Stimulated activated CD8-positive, alpha-beta memory T cell treated with anti-CD3 and anti-CD28 coated beads, Interleukin-7, amount 100 ng/mL, for 4 hours (primary cell): ENCODE measurements at regions not wholly inside any gene's neighbourhood (a gene's known extent, or its start where the extent isn't known, plus 50 kb on each side); places are given as distances from the start of the nearest gene placed in this dataset.

ENCODE experiments used
- DNase-seq, 2 donors: peaks; one replicate each; pipeline ENCODE4 v3.0.0-alpha.2; 2020; ENCODE audit warnings: low read depth in 2 of 2

DNA sequence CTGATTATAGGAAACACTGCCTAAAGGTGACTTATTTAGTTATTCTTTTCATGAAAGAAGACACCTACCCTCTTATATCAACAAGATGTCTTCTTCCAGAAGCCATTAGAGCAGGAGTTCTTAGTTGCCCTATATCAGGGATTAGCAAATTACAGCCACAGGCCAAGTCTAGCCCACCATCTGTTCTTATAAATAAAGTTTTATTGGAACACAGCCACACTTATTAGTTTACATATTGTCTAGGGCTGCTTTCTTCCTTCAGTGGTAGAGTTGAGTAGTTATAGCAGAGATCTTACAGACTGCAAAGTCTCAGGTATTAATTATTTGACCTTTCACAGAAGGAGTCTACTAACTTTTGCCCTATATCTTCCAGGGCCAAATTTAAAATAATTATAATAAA lies 157.2 kb upstream of the NOCT start:
- no peak for DNase-seq

- DNase-seq: no peak
These were observed 158.2 kb upstream of the NOCT start for GRCh38 chr4:138857416-138857815.

DNA sequence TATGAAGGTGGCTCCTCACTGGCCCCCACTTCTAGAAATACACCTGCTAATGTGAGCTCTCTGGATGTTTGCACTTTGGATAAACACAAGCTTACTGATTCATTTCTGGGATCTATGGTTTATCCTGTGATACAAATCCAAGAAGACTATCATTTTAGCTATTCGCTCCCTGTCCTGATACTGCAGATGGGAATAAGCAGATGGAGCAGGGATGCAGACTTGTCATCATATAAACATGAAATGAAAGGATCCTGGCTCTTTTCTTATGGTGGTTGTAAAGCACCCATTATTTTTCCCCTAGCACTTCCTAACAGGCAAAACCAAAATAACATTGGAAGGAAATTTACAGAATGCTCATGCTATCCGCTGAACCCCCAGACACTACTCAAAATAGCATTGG lies 162.9 kb upstream of the NOCT start:
- DNase-seq: no peak

DNA sequence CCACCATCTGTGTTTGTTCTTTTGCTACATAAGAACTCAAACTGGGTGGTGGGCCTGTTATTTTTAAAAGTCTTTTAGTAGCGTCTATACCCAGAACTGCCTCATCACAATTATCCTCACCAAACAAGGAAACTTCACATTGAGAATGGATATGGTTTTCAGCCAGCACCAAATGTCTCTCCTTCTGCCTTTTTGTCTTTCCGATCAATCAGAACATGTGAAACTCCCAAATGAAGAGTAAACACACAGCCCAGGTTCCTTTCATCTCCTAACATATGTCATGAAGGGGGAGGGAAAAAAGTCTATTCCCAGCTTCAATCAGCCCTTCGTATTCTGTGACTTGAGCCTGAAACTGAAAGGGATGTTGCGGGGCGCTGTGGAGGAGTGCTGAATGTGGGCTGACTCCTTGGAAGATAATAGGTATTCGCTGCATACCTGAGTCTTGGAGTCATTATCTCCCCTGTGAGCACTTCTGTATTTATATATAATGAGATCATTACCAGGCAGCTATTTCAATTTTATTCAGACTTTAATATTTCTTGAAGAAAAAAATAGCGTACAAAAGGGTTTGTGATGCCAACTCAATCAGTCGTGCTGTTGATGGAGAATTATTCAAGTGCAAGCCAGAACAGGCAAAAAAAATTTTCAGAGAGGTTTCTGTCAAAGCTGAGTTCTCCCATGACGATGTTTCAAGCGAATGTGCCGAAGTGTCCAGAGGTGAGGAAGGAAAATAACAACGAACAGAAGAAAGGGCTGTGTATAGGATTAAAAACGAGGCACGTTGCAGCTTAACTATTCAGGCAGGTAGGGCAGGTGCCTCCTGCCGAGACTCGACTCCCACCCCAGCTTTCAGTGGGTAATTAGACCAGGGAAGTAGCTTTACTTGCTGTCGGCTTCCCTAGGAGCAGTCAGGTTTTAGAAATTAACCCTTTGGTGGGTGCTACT lies 163.9 kb upstream of the NOCT start:
- DNase-seq: no peak

GRCh38 chr4:138845664-138846063 lies 169.9 kb upstream of the NOCT start:
- no peak for DNase-seq

- no peak for DNase-seq
These were observed 170.5 kb upstream of the NOCT start for GRCh38 chr4:138845054-138845453.

DNA sequence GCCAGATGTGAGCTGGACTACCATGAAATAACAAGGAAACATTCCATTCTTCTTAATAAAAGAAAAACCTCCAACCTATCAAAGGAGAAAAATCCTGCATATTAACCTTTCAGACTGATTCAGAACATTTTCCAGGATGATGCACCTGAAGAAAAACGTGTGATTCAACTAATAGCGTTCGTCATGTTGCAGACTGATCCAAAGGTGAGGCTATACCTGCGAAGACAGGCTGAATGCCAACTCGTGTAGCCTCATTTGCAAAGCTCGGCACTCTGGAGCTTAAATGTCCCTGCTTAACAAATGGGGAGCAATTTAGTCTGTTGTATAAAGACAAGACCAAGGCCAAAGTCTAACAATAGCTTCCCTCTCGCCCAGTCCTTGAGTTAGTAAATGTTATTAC lies 172.0 kb upstream of the NOCT start:
- no peak for DNase-seq

- DNase-seq: no peak
These were observed 174.2 kb upstream of the NOCT start for GRCh38 chr4:138841343-138841742.

GRCh38 chr4:138838251-138838650 lies 177.3 kb upstream of the NOCT start:
- no peak for DNase-seq

DNA sequence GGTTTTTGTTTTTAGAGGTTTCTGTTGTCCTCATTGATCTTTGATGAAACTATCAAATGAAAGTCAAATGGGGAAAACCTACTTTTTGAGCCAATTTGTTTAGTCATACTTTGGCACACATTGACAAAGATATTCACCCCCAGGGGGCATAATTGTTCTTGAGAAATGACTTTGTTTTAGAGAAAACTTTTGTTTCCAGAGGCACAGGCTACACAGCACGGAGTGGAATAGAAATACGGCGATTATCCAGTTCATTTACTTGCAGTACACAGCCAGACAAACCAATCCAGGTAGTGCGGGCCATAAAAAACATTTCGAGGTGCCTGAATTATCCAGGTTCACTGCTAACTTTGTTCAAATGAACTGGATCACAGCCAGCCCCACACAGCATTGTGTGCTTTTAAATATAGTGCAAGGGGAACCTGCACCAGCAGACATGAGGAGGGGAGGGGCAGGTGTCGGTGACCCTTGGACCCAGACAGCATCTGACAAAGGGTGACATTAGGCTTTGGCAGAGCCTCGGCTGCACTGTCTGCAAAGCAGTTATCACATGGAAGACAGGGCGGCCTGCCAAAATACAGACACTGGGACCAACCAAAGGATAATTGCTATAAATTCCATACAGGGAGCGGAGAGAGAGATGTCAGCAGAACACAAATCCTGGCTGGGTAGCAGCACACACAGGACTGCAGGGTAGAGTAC lies 179.6 kb upstream of the NOCT start:
- no peak for DNase-seq

GRCh38 chr4:138833974-138834373 lies 181.6 kb upstream of the NOCT start:
- no peak for DNase-seq

DNA sequence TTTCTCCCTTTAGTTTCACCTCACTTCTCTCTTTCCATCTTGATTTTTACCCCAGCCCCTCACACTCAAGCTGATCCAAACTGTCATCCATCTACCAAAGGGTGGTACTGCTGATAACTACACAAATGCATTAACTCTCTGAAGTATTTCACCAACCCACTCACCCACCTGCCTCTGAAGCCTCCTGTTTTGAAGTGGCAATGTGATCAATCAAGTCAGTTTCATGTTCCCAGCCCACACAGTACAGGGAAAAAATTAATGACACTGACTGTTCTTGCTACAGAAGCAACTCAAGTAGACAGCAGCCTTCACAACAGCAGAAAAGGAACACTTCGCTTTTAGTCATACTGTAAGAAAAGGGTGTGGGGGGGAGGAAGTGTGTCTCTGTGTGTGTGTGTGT lies 183.0 kb upstream of the NOCT start:
- no peak for DNase-seq

DNA sequence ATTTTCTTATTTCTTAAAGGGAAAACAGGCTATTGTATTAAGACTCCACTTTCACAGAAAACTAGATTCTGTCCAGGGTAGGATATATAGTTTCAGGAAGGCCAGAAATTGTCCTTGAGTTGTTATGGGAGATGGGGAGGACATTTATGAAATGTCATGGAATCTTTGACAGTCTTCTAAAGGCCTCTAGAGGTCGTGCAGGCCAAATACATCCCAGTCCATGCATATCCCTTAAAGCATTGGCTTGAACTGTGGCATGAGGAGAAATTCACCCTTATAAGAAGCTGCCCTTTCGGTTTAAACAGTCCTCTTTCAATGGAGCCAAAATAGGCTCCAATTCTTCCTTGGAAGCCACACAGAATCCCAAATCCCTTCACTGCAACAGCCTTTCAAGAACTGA lies 183.6 kb upstream of the NOCT start:
- no peak for DNase-seq

DNA sequence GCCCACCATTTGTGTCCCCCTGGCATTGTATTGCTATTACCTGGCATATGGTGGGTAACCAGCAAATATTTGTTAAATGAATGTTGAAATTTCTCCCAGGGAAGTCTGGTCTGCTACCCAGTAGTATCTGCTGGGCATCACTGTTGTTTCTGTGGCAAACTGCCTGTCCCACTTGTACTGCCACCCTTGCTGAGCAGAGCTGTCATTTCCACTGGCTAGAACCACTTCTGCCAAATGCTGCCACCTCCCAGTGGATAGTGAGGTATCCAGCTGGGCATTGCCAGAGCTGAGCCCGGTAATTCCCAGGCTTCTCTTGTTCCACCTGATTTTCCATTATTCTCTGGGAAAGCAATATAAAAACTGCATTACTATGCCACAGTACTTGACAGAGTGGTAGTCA lies 186.7 kb upstream of the NOCT start:
- no peak for DNase-seq

GRCh38 chr4:138826754-138827153 lies 188.8 kb upstream of the NOCT start:
- no peak for DNase-seq

- no peak for DNase-seq
These were observed 189.3 kb upstream of the NOCT start for GRCh38 chr4:138826322-138826721.

GRCh38 chr4:138821331-138821730 lies 194.2 kb upstream of the NOCT start:
- DNase-seq: no peak

- DNase-seq: no peak
These were observed 198.7 kb upstream of the NOCT start for GRCh38 chr4:138816875-138817274.

DNA sequence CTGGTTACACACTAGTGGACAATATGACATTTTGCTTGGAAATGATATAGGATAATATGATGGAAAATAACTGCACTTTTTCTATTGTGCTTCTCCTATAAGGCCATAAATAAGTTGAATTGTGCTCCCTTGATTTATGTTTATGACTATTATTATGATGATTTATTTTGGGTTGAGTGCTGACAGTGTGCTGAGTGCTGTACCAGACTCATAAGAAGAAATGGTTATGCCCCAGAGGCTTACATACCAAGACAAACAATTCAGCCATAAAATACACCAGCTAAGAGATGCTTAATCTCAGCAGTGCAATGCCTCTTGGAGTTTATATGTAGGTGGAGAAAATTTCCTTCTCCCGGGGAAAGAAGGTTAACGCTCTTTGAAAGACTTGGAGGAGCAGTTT lies 199.8 kb upstream of the NOCT start:
- DNase-seq: no peak

DNA sequence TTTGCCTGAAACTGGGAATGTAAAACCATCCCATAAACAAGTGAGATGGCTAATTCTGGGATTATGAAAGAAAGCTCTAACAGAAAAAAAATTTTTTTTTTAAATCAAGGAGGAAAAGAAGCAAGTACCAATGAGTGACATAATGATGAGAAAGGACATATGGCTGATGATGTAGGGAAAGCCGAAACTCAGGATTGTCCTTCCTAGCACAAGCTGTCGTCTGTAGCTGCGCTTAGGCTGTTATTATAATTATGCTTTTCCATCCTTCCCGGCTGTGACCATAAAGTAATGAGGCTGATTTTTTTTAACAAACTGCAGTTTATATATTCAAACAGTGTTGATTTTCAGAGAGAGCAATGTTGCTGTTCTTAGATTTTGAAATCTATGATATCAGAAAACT lies 209.8 kb upstream of the NOCT start:
- no peak for DNase-seq

GRCh38 chr4:138804711-138805110 lies 210.9 kb upstream of the NOCT start:
- DNase-seq: no peak

GRCh38 chr4:138803051-138803450 lies 212.5 kb upstream of the NOCT start:
- no peak for DNase-seq

GRCh38 chr4:138802499-138802898 lies 213.1 kb upstream of the NOCT start:
- no peak for DNase-seq
